ENCODE measurements at regions not wholly inside any gene's neighbourhood (a gene's known extent, or its start where the extent isn't known, plus 50 kb on each side); places are given as distances from the start of the nearest gene placed in this dataset.
"Not testable (repeated sequence)": the region's sequence is repeated elsewhere in the genome, so short reads cannot be mapped to it uniquely, and the experiment has no call there.

- not testable (repeated sequence) for H3K9me3 ChIP-seq (ENCODE audit: control insufficient read depth, low read length, poor library complexity, severe bottlenecking); H3K27me3 Mint-ChIP-seq; H3K4me3 Mint-ChIP-seq; DNase-seq; H3K27ac Mint-ChIP-seq; H3K4me1 Mint-ChIP-seq; H3K36me3 Mint-ChIP-seq (ENCODE audit: low read depth); ATAC-seq
Observed at GRCh38 chrX:124181515-124181914, 150.9 kb upstream of the TEX13D start.

- H3K36me3 Mint-ChIP-seq (ENCODE audit: low read depth) = no peaks in the 10 kb centered on the region
- ATAC-seq = no peak
Observed at GRCh38 chrX:124190440-124190839, 142.0 kb upstream of the TEX13D start.

GRCh38 chrX:124194199-124194598 is 138.3 kb upstream of the TEX13D start:
- no peaks in the 10 kb centered on the region for H3K36me3 Mint-ChIP-seq (ENCODE audit: low read depth)
- no peak overlapping the region for H3K4me3 Mint-ChIP-seq
- ATAC-seq (no peak), DNase-seq (no peak)
- no peaks in the 10 kb centered on the region for H3K27me3 Mint-ChIP-seq
- H3K4me1 Mint-ChIP-seq = no peaks in the 10 kb centered on the region
- no peak overlapping the region for H3K27ac Mint-ChIP-seq
- H3K9me3 ChIP-seq (ENCODE audit: control insufficient read depth, low read length, poor library complexity, severe bottlenecking) = no peaks in the 10 kb centered on the region

More at GRCh38 chrX:124190440-124190839, 142.0 kb upstream of the TEX13D start:
- Mint-ChIP-seq H3K27ac (no peak overlapping the region), H3K27me3 (peaks cover 4% of the 10 kb centered on the region), H3K4me3 (no peak overlapping the region), H3K4me1 (peaks cover 3% of the 10 kb centered on the region)
- no peak for DNase-seq
- H3K9me3 ChIP-seq (ENCODE audit: control insufficient read depth, low read length, poor library complexity, severe bottlenecking) = no peaks in the 10 kb centered on the region

- H3K9me3 ChIP-seq (ENCODE audit: control insufficient read depth, low read length, poor library complexity, severe bottlenecking) = no peaks in the 10 kb centered on the region
- H3K27ac Mint-ChIP-seq = no peak overlapping the region
- DNase-seq = no peak
- no peaks in the 10 kb centered on the region for H3K36me3 Mint-ChIP-seq (ENCODE audit: low read depth)
- no peak overlapping the region for H3K4me3 Mint-ChIP-seq
- H3K27me3 Mint-ChIP-seq = no peaks in the 10 kb centered on the region
- no peak for ATAC-seq
- H3K4me1 Mint-ChIP-seq = no peaks in the 10 kb centered on the region
Observed at GRCh38 chrX:124194901-124195300, 137.6 kb upstream of the TEX13D start.

GRCh38 chrX:124203311-124203710 is 129.1 kb upstream of the TEX13D start:
- Mint-ChIP-seq H3K27me3 (no peaks in the 10 kb centered on the region), H3K4me3 (no peak overlapping the region), H3K36me3 (ENCODE audit: low read depth) (no peaks in the 10 kb centered on the region), H3K27ac (no peak overlapping the region), H3K4me1 (no peaks in the 10 kb centered on the region)
- no peaks in the 10 kb centered on the region for H3K9me3 ChIP-seq (ENCODE audit: control insufficient read depth, low read length, poor library complexity, severe bottlenecking)
- no peak for ATAC-seq
- DNase-seq = no peak

GRCh38 chrX:124208660-124209059 is 123.8 kb upstream of the TEX13D start:
- H3K27ac Mint-ChIP-seq = no peak overlapping the region
- DNase-seq (no peak), ATAC-seq (no peak)
- H3K4me3 Mint-ChIP-seq = no peak overlapping the region
- H3K27me3 Mint-ChIP-seq = no peaks in the 10 kb centered on the region
- no peaks in the 10 kb centered on the region for H3K36me3 Mint-ChIP-seq (ENCODE audit: low read depth)
- H3K9me3 ChIP-seq (ENCODE audit: control insufficient read depth, low read length, poor library complexity, severe bottlenecking) = no peaks in the 10 kb centered on the region
- peaks cover 17% of the 10 kb centered on the region for H3K4me1 Mint-ChIP-seq

- Mint-ChIP-seq H3K27me3 (no peaks in the 10 kb centered on the region), H3K27ac (no peak overlapping the region), H3K4me1 (peaks cover 22% of the 10 kb centered on the region), H3K36me3 (ENCODE audit: low read depth) (no peaks in the 10 kb centered on the region), H3K4me3 (no peak overlapping the region)
- no peak for DNase-seq
- no peaks in the 10 kb centered on the region for H3K9me3 ChIP-seq (ENCODE audit: control insufficient read depth, low read length, poor library complexity, severe bottlenecking)
- ATAC-seq = no peak
Observed at GRCh38 chrX:124209792-124210576, 122.5 kb upstream of the TEX13D start.

- DNase-seq (no peak), ATAC-seq (peak; percentile 77)
- Mint-ChIP-seq H3K4me3 (no peak overlapping the region), H3K27me3 (no peaks in the 10 kb centered on the region), H3K27ac (no peak overlapping the region), H3K36me3 (ENCODE audit: low read depth) (no peaks in the 10 kb centered on the region), H3K4me1 (peaks cover 34% of the 10 kb centered on the region)
- H3K9me3 ChIP-seq (ENCODE audit: control insufficient read depth, low read length, poor library complexity, severe bottlenecking) = no peaks in the 10 kb centered on the region
Observed at GRCh38 chrX:124211312-124211942, 121.0 kb upstream of the TEX13D start.

- H3K27ac Mint-ChIP-seq = no peak overlapping the region
- peak in 1 of 3 donors; percentile 13 for DNase-seq
- ATAC-seq = peak; percentile 75
- H3K9me3 ChIP-seq (ENCODE audit: control insufficient read depth, low read length, poor library complexity, severe bottlenecking) = no peaks in the 10 kb centered on the region
- peaks cover 42% of the 10 kb centered on the region for H3K4me1 Mint-ChIP-seq
- H3K27me3 Mint-ChIP-seq = no peaks in the 10 kb centered on the region
- H3K4me3 Mint-ChIP-seq = peak overlapping the region; percentile 33
- H3K36me3 Mint-ChIP-seq (ENCODE audit: low read depth) = no peaks in the 10 kb centered on the region
Observed at GRCh38 chrX:124212622-124213021, 119.8 kb upstream of the TEX13D start.

- DNase-seq (no peak), ATAC-seq (no peak)
- Mint-ChIP-seq H3K4me1 (peaks cover 59% of the 10 kb centered on the region), H3K36me3 (ENCODE audit: low read depth) (no peaks in the 10 kb centered on the region), H3K27me3 (no peaks in the 10 kb centered on the region), H3K27ac (peak overlapping the region; percentile 95), H3K4me3 (no peak overlapping the region)
- H3K9me3 ChIP-seq (ENCODE audit: control insufficient read depth, low read length, poor library complexity, severe bottlenecking) = no peaks in the 10 kb centered on the region
Observed at GRCh38 chrX:124215786-124216185, 116.7 kb upstream of the TEX13D start.

GRCh38 chrX:124216396-124217115 is 115.9 kb upstream of the TEX13D start:
- Mint-ChIP-seq H3K4me1 (peaks cover 58% of the 10 kb centered on the region), H3K27me3 (no peaks in the 10 kb centered on the region), H3K36me3 (ENCODE audit: low read depth) (no peaks in the 10 kb centered on the region), H3K4me3 (peak overlapping the region; percentile 89), H3K27ac (peak overlapping the region; percentile 95)
- ATAC-seq (no peak), DNase-seq (no peak)
- H3K9me3 ChIP-seq (ENCODE audit: control insufficient read depth, low read length, poor library complexity, severe bottlenecking) = no peaks in the 10 kb centered on the region

GRCh38 chrX:124217304-124218251 is 114.9 kb upstream of the TEX13D start:
- ATAC-seq (peak; percentile 92), DNase-seq (peak; percentile 19 to 55 (median 35))
- H3K27me3 Mint-ChIP-seq = no peaks in the 10 kb centered on the region
- H3K4me1 Mint-ChIP-seq = peaks cover 58% of the 10 kb centered on the region
- H3K4me3 Mint-ChIP-seq = peak overlapping the region; percentile 89
- no peaks in the 10 kb centered on the region for H3K36me3 Mint-ChIP-seq (ENCODE audit: low read depth)
- H3K27ac Mint-ChIP-seq = peak overlapping the region; percentile 95
- no peaks in the 10 kb centered on the region for H3K9me3 ChIP-seq (ENCODE audit: control insufficient read depth, low read length, poor library complexity, severe bottlenecking)
